Caco-2 (cell line): ENCODE measurements at regions not wholly inside any gene's neighbourhood (a gene's known extent, or its start where the extent isn't known, plus 50 kb on each side); places are given as distances from the start of the nearest gene placed in this dataset.
A peak's percentile ranks its signal among the peaks of the same experiment; 100 is the strongest.

Source experiments
- BruUV-seq: library from RNA; stranded (reverse); fragments of 400-500 nt; replicated peaks from 2 replicates; lab custom pipeline; 2021; lab: Mats Ljungman, UMichigan
- CTCF ChIA-PET: fragments of 300-600 bp; sonication (Branson Sonifier 250); formaldehyde crosslinking; loops from one replicate; lab custom pipeline; 2022; ENCODE audit warnings: antibody characterized with exemption; lab: Charles Lee
- POLR2A ChIA-PET: fragments of 300-600 bp; sonication (Branson Sonifier 250); formaldehyde crosslinking; loops from one replicate; lab custom pipeline; 2022; ENCODE audit warnings: antibody characterized with exemption; lab: Charles Lee
- DNase-seq, 2 experiments: peaks; one replicate each; pipeline versions ENCODE4 v3.0.0 to v3.0.0-alpha.2; 2020 to 2022
- H3K27me3 ChIP-seq: replicated peaks from 2 replicates; pipeline ENCODE4 v1.6.0; 2011; ENCODE audit warnings: low read length; ENCODE audit not compliant: control insufficient read depth, insufficient read depth
- H3K36me3 ChIP-seq: 2 replicates; pipeline ENCODE4 v1.5.1; 2011; ENCODE audit warnings: low read length; ENCODE audit not compliant: control insufficient read depth, insufficient read depth
- H3K4me1 ChIP-seq: fragments of 250-450 bp; sonication (Bioruptor Pico); 2 replicates; pipeline ENCODE4 v1.5.1; 2020; ENCODE audit warnings: mild to moderate bottlenecking
- H3K4me3 ChIP-seq: 2 replicates; pipeline ENCODE4 v1.5.1; 2011; ENCODE audit warnings: low read depth, mild to moderate bottlenecking, control low read depth, low read length
- H3K9me3 ChIP-seq: fragments of 250-450 bp; sonication (Bioruptor Pico); 2 replicates; pipeline ENCODE4 v1.5.1; 2020; ENCODE audit warnings: mild to moderate bottlenecking, moderate library complexity
- H3K27ac Mint-ChIP-seq: one replicate; pipeline ENCODE4 v1.8.0; 2022; ENCODE audit warnings: mixed read lengths; ENCODE audit not compliant: unreplicated experiment
- H3K27me3 Mint-ChIP-seq: one replicate; pipeline ENCODE4 v1.8.0; 2022; ENCODE audit warnings: mixed read lengths; ENCODE audit not compliant: insufficient read depth, unreplicated experiment
- H3K36me3 Mint-ChIP-seq: one replicate; pipeline ENCODE4 v1.8.0; 2022; ENCODE audit warnings: mild to moderate bottlenecking, mixed read lengths; ENCODE audit not compliant: insufficient read depth, unreplicated experiment
- H3K4me1 Mint-ChIP-seq: one replicate; pipeline ENCODE4 v1.8.0; 2022; ENCODE audit warnings: low read depth, mixed read lengths; ENCODE audit not compliant: unreplicated experiment
- H3K4me3 Mint-ChIP-seq: one replicate; pipeline ENCODE4 v1.8.0; 2022; ENCODE audit warnings: mild to moderate bottlenecking, moderate library complexity, mixed read lengths; ENCODE audit not compliant: unreplicated experiment
- H3K9me3 Mint-ChIP-seq: one replicate; pipeline ENCODE4 v1.8.0; 2022; ENCODE audit warnings: mixed read lengths; ENCODE audit not compliant: unreplicated experiment
- intact Hi-C: fragments of 100-400 bp; cut with micrococcal nuclease; formaldehyde crosslinking; loops from one replicate; pipeline ENCODE4 v1.10.0; 2022; ENCODE audit not compliant: unreplicated experiment
- TF ChIP-seq, protein P1 (sequence below), 2 experiments: fragments of 200-600 bp in 1 of 2; IDR thresholded peaks; 1 replicate in 1 of 2; 2 replicates in 1 of 2; pipeline versions ENCODE4 v1.5.1 to v1.8.0; 2011 to 2022; ENCODE audit warnings: antibody characterized with exemption in 1 of 2, control low read depth in 1 of 2, inconsistent platforms in 1 of 2, low read depth in 1 of 2, low read length in 1 of 2, mild to moderate bottlenecking in 1 of 2, moderate library complexity in 1 of 2; ENCODE audit not compliant: insufficient read depth in 1 of 2, severe bottlenecking in 1 of 2, unreplicated experiment in 1 of 2

DNA sequence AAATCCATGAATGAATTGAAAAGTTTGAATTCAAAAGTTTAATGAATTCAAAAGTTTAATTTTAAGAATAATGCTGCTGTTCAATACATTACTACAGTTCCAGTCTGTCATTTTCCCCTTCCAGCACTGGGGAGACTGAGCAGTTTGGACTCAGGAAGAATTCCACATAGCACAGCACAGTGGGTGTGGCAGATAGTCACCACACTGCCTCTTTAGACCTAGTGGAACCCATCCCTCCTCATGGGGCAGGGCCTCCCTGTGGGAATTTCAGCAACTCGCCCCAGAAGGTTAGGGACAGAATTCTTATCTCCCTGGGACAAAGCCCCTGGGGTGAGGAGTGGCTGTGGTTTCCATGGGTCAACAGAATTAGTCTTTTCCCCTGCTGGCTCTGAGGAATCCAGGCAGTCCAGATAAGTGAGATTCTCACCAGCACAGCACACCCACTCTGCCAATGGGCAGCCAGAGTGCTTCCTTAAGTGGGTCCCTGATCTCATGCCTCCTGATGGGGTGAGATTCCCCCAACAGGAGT is 442.0 kb upstream of the SYT4 start:
- no peaks in the 10 kb centered on the region for H3K4me1 Mint-ChIP-seq
- H3K27ac Mint-ChIP-seq: peak overlapping the region; percentile 55
- no peaks in the 10 kb centered on the region for H3K27me3 Mint-ChIP-seq
- peaks cover 9% of the 10 kb centered on the region for H3K9me3 Mint-ChIP-seq
- H3K36me3 ChIP-seq: no peaks in the 10 kb centered on the region
- intact Hi-C loops: no loop called here
- no peaks in the 10 kb centered on the region for H3K36me3 Mint-ChIP-seq
- no TSS peak for BruUV-seq
- no peak overlapping the region for H3K4me3 ChIP-seq
- H3K9me3 ChIP-seq: no peaks in the 10 kb centered on the region
- no peak overlapping the region for H3K4me3 Mint-ChIP-seq
- peak; percentile 6 to 55 for DNase-seq
- ChIA-PET POLR2A (no interaction called here), CTCF (no interaction called here)
- no peaks in the 10 kb centered on the region for H3K27me3 ChIP-seq
- TF ChIP-seq, protein P1, sequence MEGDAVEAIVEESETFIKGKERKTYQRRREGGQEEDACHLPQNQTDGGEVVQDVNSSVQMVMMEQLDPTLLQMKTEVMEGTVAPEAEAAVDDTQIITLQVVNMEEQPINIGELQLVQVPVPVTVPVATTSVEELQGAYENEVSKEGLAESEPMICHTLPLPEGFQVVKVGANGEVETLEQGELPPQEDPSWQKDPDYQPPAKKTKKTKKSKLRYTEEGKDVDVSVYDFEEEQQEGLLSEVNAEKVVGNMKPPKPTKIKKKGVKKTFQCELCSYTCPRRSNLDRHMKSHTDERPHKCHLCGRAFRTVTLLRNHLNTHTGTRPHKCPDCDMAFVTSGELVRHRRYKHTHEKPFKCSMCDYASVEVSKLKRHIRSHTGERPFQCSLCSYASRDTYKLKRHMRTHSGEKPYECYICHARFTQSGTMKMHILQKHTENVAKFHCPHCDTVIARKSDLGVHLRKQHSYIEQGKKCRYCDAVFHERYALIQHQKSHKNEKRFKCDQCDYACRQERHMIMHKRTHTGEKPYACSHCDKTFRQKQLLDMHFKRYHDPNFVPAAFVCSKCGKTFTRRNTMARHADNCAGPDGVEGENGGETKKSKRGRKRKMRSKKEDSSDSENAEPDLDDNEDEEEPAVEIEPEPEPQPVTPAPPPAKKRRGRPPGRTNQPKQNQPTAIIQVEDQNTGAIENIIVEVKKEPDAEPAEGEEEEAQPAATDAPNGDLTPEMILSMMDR (IDR thresholded peaks at IDR 0.05; ENCODE audit: insufficient read depth in 1 of 2, low read depth in 1 of 2, low read length in 1 of 2, severe bottlenecking in 1 of 2, unreplicated experiment in 1 of 2): no peak
- no peaks in the 10 kb centered on the region for H3K4me1 ChIP-seq

DNA sequence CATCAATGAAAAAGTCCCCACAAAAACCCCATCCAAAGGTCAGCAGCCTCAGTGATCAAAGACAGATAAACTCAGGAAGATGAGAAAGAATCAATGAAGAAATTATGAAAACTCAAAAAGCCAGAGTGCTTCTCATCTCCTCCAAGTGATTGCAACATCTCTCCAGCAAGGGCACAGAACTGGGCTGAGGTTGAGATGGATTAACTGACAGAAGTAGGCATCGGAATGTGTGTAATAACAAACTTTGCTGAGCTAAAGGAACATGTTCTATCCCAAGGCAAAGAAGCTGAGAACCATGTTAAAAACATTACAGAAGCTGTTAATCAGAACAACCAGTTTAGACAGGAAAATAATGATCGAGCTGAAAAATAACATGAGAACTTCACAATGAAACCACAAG is 442.8 kb upstream of the SYT4 start:
- peak overlapping the region; percentile 55 for H3K27ac Mint-ChIP-seq
- Histone ChIP-seq H3K27me3 (no peaks in the 10 kb centered on the region), H3K4me3 (no peak overlapping the region), H3K36me3 (no peaks in the 10 kb centered on the region), H3K4me1 (no peaks in the 10 kb centered on the region), H3K9me3 (no peaks in the 10 kb centered on the region)
- no peaks in the 10 kb centered on the region for H3K27me3 Mint-ChIP-seq
- H3K4me3 Mint-ChIP-seq: no peak overlapping the region
- intact Hi-C loops: no loop called here
- TF ChIP-seq, protein P1 (IDR thresholded peaks at IDR 0.05; ENCODE audit: insufficient read depth in 1 of 2, low read depth in 1 of 2, low read length in 1 of 2, severe bottlenecking in 1 of 2, unreplicated experiment in 1 of 2): no peak
- BruUV-seq: no TSS peak
- DNase-seq: no peak
- ChIA-PET POLR2A (no interaction called here), CTCF (no interaction called here)
- no peaks in the 10 kb centered on the region for H3K4me1 Mint-ChIP-seq
- H3K36me3 Mint-ChIP-seq: no peaks in the 10 kb centered on the region
- H3K9me3 Mint-ChIP-seq: peaks cover 9% of the 10 kb centered on the region

DNA sequence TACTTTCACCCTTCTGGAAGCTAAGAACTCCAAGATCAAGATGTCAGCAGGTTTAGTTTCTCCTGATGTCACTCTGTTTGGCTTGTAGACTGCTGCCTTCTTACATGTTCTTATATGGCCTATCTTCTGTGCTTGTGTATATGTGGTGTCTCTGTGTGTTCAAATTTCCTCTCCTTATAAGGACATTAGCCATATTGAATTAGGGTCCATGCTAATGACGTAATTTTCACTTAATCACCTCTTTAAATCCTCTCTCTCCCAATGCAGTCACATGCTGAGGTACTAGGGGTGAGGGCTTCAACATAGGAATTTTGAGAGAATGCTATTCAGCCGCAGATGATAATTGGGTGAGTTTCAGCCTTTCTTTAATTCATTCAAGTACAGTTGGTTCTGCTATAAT is 458.3 kb upstream of the SYT4 start:
- no peaks in the 10 kb centered on the region for H3K9me3 ChIP-seq
- CTCF ChIA-PET: no interaction called here
- Mint-ChIP-seq H3K36me3 (no peaks in the 10 kb centered on the region), H3K27ac (no peak overlapping the region), H3K4me3 (no peak overlapping the region), H3K4me1 (no peaks in the 10 kb centered on the region), H3K9me3 (no peaks in the 10 kb centered on the region), H3K27me3 (no peaks in the 10 kb centered on the region)
- BruUV-seq: no TSS peak
- H3K4me1 ChIP-seq: no peaks in the 10 kb centered on the region
- H3K4me3 ChIP-seq: no peak overlapping the region
- DNase-seq: no peak
- no peaks in the 10 kb centered on the region for H3K36me3 ChIP-seq
- H3K27me3 ChIP-seq: no peaks in the 10 kb centered on the region
- TF ChIP-seq, protein P1 (IDR thresholded peaks at IDR 0.05; ENCODE audit: insufficient read depth in 1 of 2, low read depth in 1 of 2, low read length in 1 of 2, severe bottlenecking in 1 of 2, unreplicated experiment in 1 of 2): no peak
- POLR2A ChIA-PET: no interaction called here
- intact Hi-C loops: no loop called here
